Liver (tissue), 8 donors: ENCODE measurements at regions not wholly inside any gene's neighbourhood (a gene's known extent, or its start where the extent isn't known, plus 50 kb on each side); places are given as distances from the start of the nearest gene placed in this dataset.

Experiments
- DNase-seq: peaks from one replicate; pipeline ENCODE4 v3.0.0-alpha.2; 2017; ENCODE audit warnings: low spot score
- H3K27ac ChIP-seq, 2 donors: one replicate each; pipeline ENCODE4 v1.7.0; 2013; ENCODE audit warnings: inconsistent platforms in 2 of 2, low read length in 2 of 2, control low read depth in 1 of 2, low read depth in 1 of 2, mild to moderate bottlenecking in 1 of 2
- H3K27me3 ChIP-seq, 4 donors: one replicate each; pipeline versions ENCODE4 v1.6.1 to v1.7.0; 2013; ENCODE audit warnings: low read length in 3 of 4, inconsistent platforms in 1 of 4, mild to moderate bottlenecking in 1 of 4, moderate library complexity in 1 of 4; ENCODE audit not compliant: control insufficient read depth in 4 of 4, insufficient read depth in 4 of 4
- H3K36me3 ChIP-seq, 4 donors: one replicate each; pipeline versions ENCODE4 v1.6.1 to v1.7.0; 2013; ENCODE audit warnings: low read length in 3 of 4, mild to moderate bottlenecking in 3 of 4, low read depth in 1 of 4, moderate library complexity in 1 of 4; ENCODE audit not compliant: control insufficient read depth in 4 of 4, insufficient read depth in 3 of 4
- H3K4me1 ChIP-seq, 4 donors: one replicate each; pipeline versions ENCODE4 v1.6.1 to v1.7.0; 2013; ENCODE audit warnings: low read length in 3 of 4, mild to moderate bottlenecking in 3 of 4, moderate library complexity in 1 of 4; ENCODE audit not compliant: control insufficient read depth in 4 of 4, insufficient read depth in 4 of 4
- H3K4me3 ChIP-seq, 3 donors: one replicate each; pipeline versions ENCODE4 v1.6.1 to v1.7.0; 2013; ENCODE audit warnings: low read length in 3 of 3, control low read depth in 1 of 3, low read depth in 1 of 3, mild to moderate bottlenecking in 1 of 3
- H3K9ac ChIP-seq, 2 donors: one replicate each; pipeline ENCODE4 v1.7.0; 2013; ENCODE audit warnings: low read length in 2 of 2, mild to moderate bottlenecking in 2 of 2, moderate library complexity in 2 of 2, control low read depth in 1 of 2, low read depth in 1 of 2
- H3K9me3 ChIP-seq, 4 donors: one replicate each; pipeline versions ENCODE4 v1.6.1 to v1.7.0; 2013; ENCODE audit warnings: low read length in 3 of 4; ENCODE audit not compliant: control insufficient read depth in 4 of 4
- EGR1 ChIP-seq, 2 donors: IDR thresholded peaks; 2 replicates each; pipeline ENCODE4 v1.6.1; 2016 to 2018; ENCODE audit warnings: antibody characterized with exemption in 2 of 2, low read depth in 2 of 2
- FOXA1 ChIP-seq: IDR thresholded peaks from 2 replicates; pipeline ENCODE4 v1.6.1; 2016; ENCODE audit warnings: antibody characterized with exemption
- FOXA2 ChIP-seq: IDR thresholded peaks from 2 replicates; pipeline ENCODE4 v1.6.1; 2016; ENCODE audit warnings: antibody characterized with exemption
- GABPA ChIP-seq, 2 donors: IDR thresholded peaks in 1 of 2; conservative IDR thresholded peaks in 1 of 2; 2 replicates each; pipeline ENCODE4 v1.6.1; 2016; ENCODE audit warnings: antibody characterized with exemption in 2 of 2, mild to moderate bottlenecking in 1 of 2, moderate library complexity in 1 of 2
- HNF4G ChIP-seq: IDR thresholded peaks from 2 replicates; pipeline ENCODE4 v1.6.1; 2016; ENCODE audit warnings: antibody characterized with exemption
- JUND ChIP-seq, 2 donors: IDR thresholded peaks; 2 replicates each; pipeline ENCODE4 v1.6.1; 2016; ENCODE audit warnings: antibody characterized with exemption in 2 of 2
- NR2F2 ChIP-seq: IDR thresholded peaks from 2 replicates; pipeline ENCODE4 v1.6.1; 2016; ENCODE audit warnings: antibody characterized with exemption
- RAD21 ChIP-seq, 2 donors: IDR thresholded peaks; 2 replicates each; pipeline ENCODE4 v1.6.1; 2016; ENCODE audit warnings: antibody characterized with exemption in 2 of 2, mild to moderate bottlenecking in 2 of 2
- RXRA ChIP-seq, 2 donors: IDR thresholded peaks; 2 replicates each; pipeline ENCODE4 v1.6.1; 2017 to 2018; ENCODE audit warnings: antibody characterized with exemption in 2 of 2, mild to moderate bottlenecking in 1 of 2
- SP1 ChIP-seq: IDR thresholded peaks from 2 replicates; pipeline ENCODE4 v1.6.1; 2018; ENCODE audit warnings: antibody characterized with exemption, mild to moderate bottlenecking
- TAF1 ChIP-seq: conservative IDR thresholded peaks from 2 replicates; pipeline ENCODE4 v1.6.1; 2016; ENCODE audit warnings: antibody characterized with exemption, mild to moderate bottlenecking
- YY1 ChIP-seq: IDR thresholded peaks from 2 replicates; pipeline ENCODE4 v1.6.1; 2016; ENCODE audit warnings: antibody characterized with exemption, mild to moderate bottlenecking
- WGBS: extraction: QIAGEN DNeasy Blood & Tissue Kit; methylation state at CpG from one replicate; pipeline ENCODE4 v1.1.7; 2013; 5-methylcytosine and 5-hydroxymethylcytosine counted together
- TF ChIP-seq, protein P1 (sequence below): fragments of 150-350 bp; IDR thresholded peaks from 2 replicates; pipeline ENCODE4 v1.5.1; 2017; ENCODE audit warnings: improper control_type of control experiment, low read depth, low read length; ENCODE audit not compliant: missing input control
- TF ChIP-seq, protein P2 (sequence below): IDR thresholded peaks from 2 replicates; pipeline ENCODE4 v1.6.1; 2016; ENCODE audit warnings: antibody characterized with exemption
- TF ChIP-seq, protein P3 (sequence below): IDR thresholded peaks from 2 replicates; pipeline ENCODE4 v1.6.1; 2016; ENCODE audit warnings: antibody characterized with exemption
- TF ChIP-seq, protein P4 (sequence below): IDR thresholded peaks from 2 replicates; pipeline ENCODE4 v1.6.1; 2016; ENCODE audit warnings: antibody characterized with exemption
- donor health status: healthy.
- donor health status: healthy.
- donor health status: healthy.
- donor health status: healthy.
- donor health status: healthy.

DNA sequence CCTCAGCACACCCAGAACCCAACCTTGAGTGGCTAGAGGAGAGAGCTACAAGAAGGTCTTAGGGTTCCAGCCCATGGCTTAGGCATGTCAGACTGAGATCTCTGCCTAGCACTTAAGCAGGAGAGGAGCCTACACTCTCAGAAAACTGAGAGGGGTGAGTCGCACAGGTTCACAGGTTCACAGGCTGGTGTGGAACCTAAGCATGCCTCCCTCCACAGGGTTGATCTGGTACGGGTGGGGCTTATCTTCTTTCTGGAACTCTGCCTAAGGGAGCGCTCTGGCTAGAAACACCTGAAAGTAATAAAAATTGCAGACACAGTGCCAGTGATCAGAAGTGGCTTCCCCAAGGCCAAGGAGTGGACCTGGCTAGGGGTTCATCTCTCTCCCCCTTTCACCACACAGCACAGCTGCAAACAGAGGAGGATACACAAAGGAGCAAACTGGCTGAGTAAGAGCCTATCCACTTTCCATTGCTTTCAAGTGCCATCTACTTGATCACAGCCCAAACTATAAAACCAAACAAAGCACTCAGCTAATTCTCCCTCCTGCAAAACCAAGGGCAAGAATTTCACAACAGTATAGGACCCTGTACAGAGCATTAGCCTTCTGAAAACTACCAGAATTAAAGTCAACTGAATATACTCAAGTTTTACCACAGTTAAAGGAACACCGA, 481.9 kb upstream of the SETBP1 start:
- Histone ChIP-seq H3K36me3 (no peaks in the 10 kb centered on the region), H3K4me1 (no peaks in the 10 kb centered on the region), H3K9ac (no peak overlapping the region), H3K27me3 (peaks cover 0 to 5% (median 0%) of the 10 kb centered on the region in 4 donors), H3K4me3 (no peak overlapping the region), H3K27ac (no peak overlapping the region), H3K9me3 (no peaks in the 10 kb centered on the region)
- WGBS: 82% methylated on average over 4 of the region's 4 CpGs
- TF ChIP-seq SP1: no peak
- no peak for TF ChIP-seq HNF4G
- no peak for TF ChIP-seq EGR1 (IDR thresholded peaks at IDR 0.05; ENCODE audit: low read depth in 2 of 2)
- TF ChIP-seq YY1: no peak
- no peak for TF ChIP-seq RXRA (IDR thresholded peaks at IDR 0.05)
- TF ChIP-seq NR2F2: no peak
- TF ChIP-seq GABPA (IDR thresholded peaks at IDR 0.05 in 1 of 2, conservative IDR thresholded peaks at IDR 0.05 in 1 of 2): no peak
- TF ChIP-seq, protein P1, sequence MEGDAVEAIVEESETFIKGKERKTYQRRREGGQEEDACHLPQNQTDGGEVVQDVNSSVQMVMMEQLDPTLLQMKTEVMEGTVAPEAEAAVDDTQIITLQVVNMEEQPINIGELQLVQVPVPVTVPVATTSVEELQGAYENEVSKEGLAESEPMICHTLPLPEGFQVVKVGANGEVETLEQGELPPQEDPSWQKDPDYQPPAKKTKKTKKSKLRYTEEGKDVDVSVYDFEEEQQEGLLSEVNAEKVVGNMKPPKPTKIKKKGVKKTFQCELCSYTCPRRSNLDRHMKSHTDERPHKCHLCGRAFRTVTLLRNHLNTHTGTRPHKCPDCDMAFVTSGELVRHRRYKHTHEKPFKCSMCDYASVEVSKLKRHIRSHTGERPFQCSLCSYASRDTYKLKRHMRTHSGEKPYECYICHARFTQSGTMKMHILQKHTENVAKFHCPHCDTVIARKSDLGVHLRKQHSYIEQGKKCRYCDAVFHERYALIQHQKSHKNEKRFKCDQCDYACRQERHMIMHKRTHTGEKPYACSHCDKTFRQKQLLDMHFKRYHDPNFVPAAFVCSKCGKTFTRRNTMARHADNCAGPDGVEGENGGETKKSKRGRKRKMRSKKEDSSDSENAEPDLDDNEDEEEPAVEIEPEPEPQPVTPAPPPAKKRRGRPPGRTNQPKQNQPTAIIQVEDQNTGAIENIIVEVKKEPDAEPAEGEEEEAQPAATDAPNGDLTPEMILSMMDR: no peak
- no peak for DNase-seq

DNA sequence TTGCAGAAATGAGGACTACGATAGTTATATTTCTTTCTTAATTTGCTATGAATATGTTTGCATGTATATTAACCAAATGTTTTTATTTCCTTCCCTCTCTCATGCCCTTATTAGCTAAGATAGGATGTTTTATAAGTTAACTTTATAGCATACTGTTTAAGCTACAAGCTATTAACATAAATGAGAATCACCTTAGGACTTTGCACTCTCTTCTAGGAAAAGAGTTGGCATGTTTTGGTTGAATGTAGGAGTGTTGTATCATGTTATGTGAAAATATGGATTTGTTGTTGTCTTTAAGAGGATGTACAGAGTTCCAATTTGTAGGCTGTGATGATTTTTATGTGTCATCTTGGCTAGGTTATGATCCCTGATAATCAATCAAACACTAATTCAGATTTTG, 467.4 kb upstream of the SETBP1 start:
- H3K36me3 ChIP-seq: no peaks in the 10 kb centered on the region
- DNase-seq: no peak
- no peaks in the 10 kb centered on the region for H3K4me1 ChIP-seq

DNA sequence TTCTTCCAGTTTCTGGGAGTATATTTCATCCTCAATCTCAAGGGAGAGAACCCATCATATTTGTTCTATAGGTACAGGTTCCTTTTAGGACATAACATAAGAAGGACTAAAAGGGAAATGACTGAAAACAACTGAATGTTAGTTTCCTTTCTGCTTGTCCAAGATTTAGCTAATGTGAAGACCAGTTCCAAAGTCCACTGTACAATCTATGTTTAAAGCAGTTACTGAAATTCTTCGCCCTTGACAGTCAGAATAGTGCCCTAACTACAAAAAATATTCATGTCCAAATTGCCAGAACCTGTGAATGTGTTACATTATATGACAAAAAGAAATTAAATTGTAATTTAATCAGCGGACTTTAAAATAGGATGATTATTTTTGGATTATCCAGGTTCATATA, 466.3 kb upstream of the SETBP1 start:
- H3K4me1 ChIP-seq: no peaks in the 10 kb centered on the region
- H3K9me3 ChIP-seq: no peaks in the 10 kb centered on the region
- no peak overlapping the region for H3K4me3 ChIP-seq
- no peaks in the 10 kb centered on the region for H3K36me3 ChIP-seq
- peaks cover 0 to 4% (median 0%) of the 10 kb centered on the region in 4 donors for H3K27me3 ChIP-seq
- no peak overlapping the region for H3K27ac ChIP-seq
- DNase-seq: no peak
- no peak overlapping the region for H3K9ac ChIP-seq
- 70% methylated on average over 2 of the region's 2 CpGs for WGBS
- TF ChIP-seq TAF1: no peak
- TF ChIP-seq, protein P2, sequence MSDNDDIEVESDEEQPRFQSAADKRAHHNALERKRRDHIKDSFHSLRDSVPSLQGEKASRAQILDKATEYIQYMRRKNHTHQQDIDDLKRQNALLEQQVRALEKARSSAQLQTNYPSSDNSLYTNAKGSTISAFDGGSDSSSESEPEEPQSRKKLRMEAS: no peak
- TF ChIP-seq, protein P3, sequence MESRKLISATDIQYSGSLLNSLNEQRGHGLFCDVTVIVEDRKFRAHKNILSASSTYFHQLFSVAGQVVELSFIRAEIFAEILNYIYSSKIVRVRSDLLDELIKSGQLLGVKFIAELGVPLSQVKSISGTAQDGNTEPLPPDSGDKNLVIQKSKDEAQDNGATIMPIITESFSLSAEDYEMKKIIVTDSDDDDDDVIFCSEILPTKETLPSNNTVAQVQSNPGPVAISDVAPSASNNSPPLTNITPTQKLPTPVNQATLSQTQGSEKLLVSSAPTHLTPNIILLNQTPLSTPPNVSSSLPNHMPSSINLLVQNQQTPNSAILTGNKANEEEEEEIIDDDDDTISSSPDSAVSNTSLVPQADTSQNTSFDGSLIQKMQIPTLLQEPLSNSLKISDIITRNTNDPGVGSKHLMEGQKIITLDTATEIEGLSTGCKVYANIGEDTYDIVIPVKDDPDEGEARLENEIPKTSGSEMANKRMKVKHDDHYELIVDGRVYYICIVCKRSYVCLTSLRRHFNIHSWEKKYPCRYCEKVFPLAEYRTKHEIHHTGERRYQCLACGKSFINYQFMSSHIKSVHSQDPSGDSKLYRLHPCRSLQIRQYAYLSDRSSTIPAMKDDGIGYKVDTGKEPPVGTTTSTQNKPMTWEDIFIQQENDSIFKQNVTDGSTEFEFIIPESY: no peak
- no peak for TF ChIP-seq NR2F2
- no peak for TF ChIP-seq JUND (IDR thresholded peaks at IDR 0.05)
- TF ChIP-seq FOXA1: no peak
- no peak for TF ChIP-seq SP1
- TF ChIP-seq RXRA (IDR thresholded peaks at IDR 0.05): no peak
- TF ChIP-seq, protein P4, sequence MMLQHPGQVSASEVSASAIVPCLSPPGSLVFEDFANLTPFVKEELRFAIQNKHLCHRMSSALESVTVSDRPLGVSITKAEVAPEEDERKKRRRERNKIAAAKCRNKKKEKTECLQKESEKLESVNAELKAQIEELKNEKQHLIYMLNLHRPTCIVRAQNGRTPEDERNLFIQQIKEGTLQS: no peak
- no peak for TF ChIP-seq GABPA (IDR thresholded peaks at IDR 0.05 in 1 of 2, conservative IDR thresholded peaks at IDR 0.05 in 1 of 2)
- no peak for TF ChIP-seq FOXA2
- TF ChIP-seq YY1: no peak
- TF ChIP-seq, protein P1: no peak

More for the DNA sequence above, 467.4 kb upstream of the SETBP1 start:
- Histone ChIP-seq H3K4me3 (no peak overlapping the region), H3K9me3 (no peaks in the 10 kb centered on the region), H3K27ac (no peak overlapping the region), H3K9ac (no peak overlapping the region), H3K27me3 (peaks cover 0 to 4% (median 0%) of the 10 kb centered on the region in 4 donors)
- no peak for TF ChIP-seq FOXA2
- no peak for TF ChIP-seq JUND (IDR thresholded peaks at IDR 0.05)
- TF ChIP-seq HNF4G: no peak
- TF ChIP-seq EGR1 (IDR thresholded peaks at IDR 0.05; ENCODE audit: low read depth in 2 of 2): no peak
- no peak for TF ChIP-seq YY1
- no peak for TF ChIP-seq RXRA (IDR thresholded peaks at IDR 0.05)
- TF ChIP-seq, protein P2: no peak
- no peak for TF ChIP-seq RAD21 (IDR thresholded peaks at IDR 0.05)
- no peak for TF ChIP-seq GABPA (IDR thresholded peaks at IDR 0.05 in 1 of 2, conservative IDR thresholded peaks at IDR 0.05 in 1 of 2)
- WGBS: 94% methylated on average over 1 of the region's 1 CpG
